Prostate gland (tissue), 2 donors: ENCODE measurements at regions not wholly inside any gene's neighbourhood (a gene's known extent, or its start where the extent isn't known, plus 50 kb on each side); places are given as distances from the start of the nearest gene placed in this dataset.

ENCODE experiments used
- CTCF ChIP-seq, 4 experiments: fragments of 200-600 bp in 2 of 4; fragments of 450-650 bp in 2 of 4; sonication (generic) in 2 of 4; IDR thresholded peaks; 1 replicate in 3 of 4; 2 replicates in 1 of 4; pipeline ENCODE4 v1.5.1; 2016 to 2019; ENCODE audit warnings: antibody characterized with exemption in 4 of 4, mild to moderate bottlenecking in 2 of 4, moderate library complexity in 2 of 4
- POLR2A ChIP-seq: fragments of 450-650 bp; IDR thresholded peaks from one replicate; pipeline ENCODE4 v1.6.1; 2016; ENCODE audit warnings: antibody characterized with exemption, mild to moderate bottlenecking

DNA sequence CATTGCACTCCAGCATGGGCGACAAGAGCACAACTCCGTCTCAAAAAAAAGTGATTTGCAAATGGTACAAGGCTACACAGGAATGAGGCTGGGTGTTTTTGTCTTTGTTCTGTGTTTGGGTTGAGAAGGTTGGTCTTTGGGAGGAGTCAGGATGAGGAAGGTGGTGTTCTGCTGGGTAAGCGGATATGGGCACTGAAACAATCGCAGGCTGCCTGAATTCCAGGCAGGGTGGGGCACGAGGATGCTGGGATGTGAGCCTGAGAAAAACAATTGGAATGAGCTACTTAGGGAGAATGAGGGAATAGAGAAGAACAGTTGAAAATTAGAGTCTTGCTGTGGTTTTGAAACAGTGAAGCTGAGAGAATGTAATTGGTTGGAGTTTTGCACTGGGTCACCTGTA, 51.6 kb downstream of the ZBTB38 start:
- TF ChIP-seq CTCF (IDR thresholded peaks at IDR 0.05) (no peak), POLR2A (no peak)
